Fibroblast of upper back skin (primary cell): ENCODE measurements at regions not wholly inside any gene's neighbourhood (a gene's known extent, or its start where the extent isn't known, plus 50 kb on each side); places are given as distances from the start of the nearest gene placed in this dataset.

ENCODE experiments used
- DNase-seq: peaks from one replicate; pipeline ENCODE4 v3.0.0-alpha.2; 2013

- DNase-seq = no peak
These were observed 58.4 kb downstream of the HMHB1 start for GRCh38 chr5:143870362-143870761.

DNA sequence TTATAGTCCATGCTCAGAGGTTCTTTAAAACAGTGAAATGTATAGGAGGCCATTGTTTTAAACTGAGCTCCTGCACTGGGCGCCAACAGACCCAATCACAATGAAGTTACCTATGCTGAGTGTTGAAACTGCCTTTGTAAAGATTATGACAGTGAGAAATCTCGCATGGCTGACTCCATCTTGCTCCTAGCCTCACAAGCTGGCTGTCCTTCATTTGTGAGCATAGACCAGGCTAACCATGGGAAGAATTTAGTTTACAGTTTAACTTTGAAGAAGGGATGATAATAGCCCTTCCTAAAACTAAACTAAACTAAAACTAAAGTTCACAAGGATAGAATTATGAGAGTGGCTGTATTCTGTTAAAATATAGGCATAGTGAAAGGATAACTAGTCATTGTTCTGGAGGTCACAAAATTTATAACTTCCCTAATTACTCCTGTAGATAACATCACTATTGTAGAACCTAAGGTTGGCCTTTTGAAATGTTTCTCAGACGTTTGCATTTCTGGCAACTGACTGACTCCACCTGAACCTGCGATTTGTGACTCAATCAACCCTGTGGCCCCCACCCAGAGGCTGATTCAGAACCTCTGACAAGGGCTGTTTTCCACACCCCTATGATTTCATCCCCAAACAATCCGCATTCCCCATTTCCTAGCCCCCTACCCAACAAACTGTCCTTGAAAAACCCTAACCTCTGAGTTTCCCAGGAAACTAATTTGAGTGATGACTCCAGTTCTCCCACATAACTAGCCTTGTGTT is 59.1 kb downstream of the HMHB1 start:
- peak; percentile 12 for DNase-seq

DNA sequence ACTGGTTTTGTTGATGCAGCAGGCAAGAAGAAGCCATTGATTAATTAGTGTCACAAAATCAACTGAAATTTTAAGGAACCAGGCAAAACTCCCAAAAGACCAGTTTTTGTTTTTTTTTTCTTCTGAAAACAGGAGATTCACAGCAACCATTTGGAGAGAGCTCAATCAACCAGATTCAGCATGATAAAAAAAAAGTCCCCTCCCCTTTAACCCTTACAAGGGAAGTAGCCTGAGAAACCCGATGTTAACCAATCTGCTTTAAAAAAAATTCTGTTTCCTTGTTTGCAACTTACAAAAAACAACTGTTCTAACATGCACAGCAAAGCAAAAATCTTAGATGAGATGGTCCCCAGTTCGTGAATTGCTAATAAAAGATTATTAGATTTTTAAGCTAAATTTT is 59.7 kb downstream of the HMHB1 start:
- DNase-seq = no peak

DNA sequence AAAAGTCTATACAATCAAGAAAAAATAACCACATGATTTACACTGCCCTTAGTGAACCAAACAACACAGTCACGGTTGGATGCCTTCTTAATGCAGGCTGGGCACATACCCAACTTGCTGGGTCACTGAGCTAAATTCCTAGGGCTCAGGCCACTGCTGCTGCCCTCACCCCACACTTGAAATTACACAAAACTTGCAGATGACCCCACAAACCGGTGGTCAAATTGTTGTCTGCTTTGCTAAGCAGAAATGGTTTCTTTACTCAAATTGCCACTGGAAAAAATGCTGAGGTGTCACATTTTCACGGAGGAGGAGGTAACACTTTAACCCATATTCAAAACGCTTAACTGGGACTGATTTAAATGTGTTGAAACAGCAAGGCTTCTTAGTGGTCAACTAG is 62.4 kb downstream of the HMHB1 start:
- DNase-seq = peak; percentile 14

- no peak for DNase-seq
These were observed 65.2 kb downstream of the HMHB1 start for GRCh38 chr5:143877196-143877595.

DNA sequence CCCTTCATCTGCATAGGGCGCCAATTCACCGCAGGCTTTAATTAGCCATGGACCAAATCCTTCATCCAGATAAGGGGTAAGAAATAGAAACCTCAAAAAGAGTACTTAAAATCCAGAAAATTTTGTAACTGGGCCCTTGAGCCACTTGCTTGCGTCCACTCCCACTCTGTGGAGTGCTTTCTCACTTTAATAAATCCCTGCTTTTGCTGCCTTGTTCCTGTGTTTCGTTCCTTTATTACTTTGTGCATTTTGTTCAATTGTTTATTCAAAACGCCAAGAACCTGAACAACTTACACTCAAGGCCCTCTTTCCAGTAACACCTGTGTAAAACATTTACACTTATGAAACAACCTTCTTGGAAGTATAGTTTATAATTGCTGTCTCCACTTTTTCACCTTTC is 66.5 kb downstream of the HMHB1 start:
- DNase-seq = no peak

GRCh38 chr5:143879646-143880045 is 67.7 kb downstream of the HMHB1 start:
- no peak for DNase-seq

DNA sequence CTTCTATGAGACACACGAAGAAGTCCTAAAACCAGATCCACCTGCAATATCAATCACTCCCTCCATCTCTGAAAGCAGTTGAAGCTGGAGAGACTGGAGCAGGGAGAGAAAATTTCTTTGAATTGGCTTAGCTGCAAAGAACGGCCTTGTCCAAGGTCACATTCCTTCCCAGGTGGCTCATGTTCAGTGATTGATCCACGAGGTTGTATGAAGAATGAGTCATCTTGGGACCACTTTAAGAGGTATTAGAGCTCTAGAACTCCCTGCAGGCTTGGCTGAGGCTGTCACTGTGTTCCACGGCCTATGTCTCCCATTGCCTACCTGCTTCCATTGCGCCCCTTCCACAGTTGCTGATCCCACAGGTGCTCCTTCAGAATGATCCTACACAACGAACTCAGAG is 68.2 kb downstream of the HMHB1 start:
- DNase-seq = peak; percentile 36

GRCh38 chr5:143882520-143882919 is 70.6 kb downstream of the HMHB1 start:
- peak; percentile 84 for DNase-seq

DNA sequence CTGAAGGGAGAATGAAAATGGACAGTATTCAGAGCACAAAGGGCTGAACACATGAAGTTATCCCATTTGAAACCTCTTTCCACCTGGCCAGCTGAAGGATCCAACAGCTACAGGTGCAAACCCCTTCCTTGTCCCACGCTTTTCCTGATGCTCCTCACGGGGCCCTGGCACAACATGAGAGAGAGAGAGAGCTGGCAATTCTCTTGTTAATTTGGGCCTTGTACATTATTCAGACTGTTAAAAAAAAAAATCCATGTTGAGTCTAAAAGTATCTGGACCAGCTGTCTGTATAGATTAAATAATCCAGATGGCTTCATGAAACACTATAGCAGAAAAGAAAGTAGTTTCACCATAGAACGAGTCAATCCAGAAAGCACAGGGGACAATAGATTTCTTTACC is 74.1 kb downstream of the HMHB1 start:
- no peak for DNase-seq

DNA sequence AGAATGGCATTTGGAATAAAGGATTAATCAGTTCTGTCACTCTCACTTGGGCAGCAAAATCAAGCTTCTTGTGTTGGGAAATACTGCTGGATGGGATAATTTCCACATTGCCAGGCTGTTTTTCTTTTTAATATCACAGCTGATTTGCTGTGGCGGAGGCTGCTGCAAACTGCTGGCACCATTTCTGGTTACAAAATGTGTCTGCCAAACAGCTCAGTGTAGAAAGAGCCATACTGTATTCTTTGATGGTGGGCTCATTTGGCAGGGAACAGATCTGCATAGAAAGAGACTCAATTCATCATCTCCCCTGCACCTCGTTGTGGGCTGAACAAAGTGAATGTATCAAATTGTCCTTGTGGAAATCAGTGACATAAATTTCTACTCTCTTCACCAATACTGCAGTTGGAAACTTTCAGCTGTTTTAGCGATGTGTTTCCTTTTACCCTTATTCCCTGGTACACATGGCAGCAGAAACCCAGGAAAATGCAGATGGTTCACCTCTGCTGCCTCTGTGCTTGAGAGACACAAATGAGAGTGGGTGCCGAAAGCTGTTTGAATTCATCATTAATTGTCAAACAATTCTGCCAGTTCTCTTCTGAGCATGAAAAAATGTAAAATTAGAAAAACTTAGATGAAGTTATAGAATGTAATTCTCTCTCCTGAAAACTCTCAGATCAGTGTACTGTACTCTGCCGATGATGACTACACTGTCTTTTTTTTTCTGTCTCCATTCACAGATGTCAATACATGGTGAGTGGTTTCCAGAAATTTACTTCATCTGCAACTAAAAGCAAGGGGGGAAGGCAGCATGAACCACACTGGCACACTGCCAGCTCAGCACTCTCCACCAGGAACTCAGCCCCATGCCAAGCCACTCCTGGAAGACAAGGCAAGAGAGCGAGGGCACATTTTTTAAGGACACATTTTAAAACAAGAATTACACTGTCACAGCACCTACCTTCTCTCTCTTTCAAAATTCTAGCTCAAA is 75.0 kb downstream of the HMHB1 start:
- DNase-seq = peak; percentile 87

- peak; percentile 96 for DNase-seq
These were observed 76.1 kb downstream of the HMHB1 start for GRCh38 chr5:143887903-143888665.

GRCh38 chr5:143888912-143889311 is 77.0 kb downstream of the HMHB1 start:
- DNase-seq = no peak

- peak; percentile 88 for DNase-seq
These were observed 78.0 kb downstream of the HMHB1 start for GRCh38 chr5:143889986-143890385.

GRCh38 chr5:143890487-143890886 is 78.5 kb downstream of the HMHB1 start:
- no peak for DNase-seq

- DNase-seq = no peak
These were observed 80.3 kb downstream of the HMHB1 start for GRCh38 chr5:143892271-143892670.

GRCh38 chr5:143892908-143893307 is 80.9 kb downstream of the HMHB1 start:
- no peak for DNase-seq

GRCh38 chr5:143893638-143894037 is 81.7 kb downstream of the HMHB1 start:
- DNase-seq = no peak

DNA sequence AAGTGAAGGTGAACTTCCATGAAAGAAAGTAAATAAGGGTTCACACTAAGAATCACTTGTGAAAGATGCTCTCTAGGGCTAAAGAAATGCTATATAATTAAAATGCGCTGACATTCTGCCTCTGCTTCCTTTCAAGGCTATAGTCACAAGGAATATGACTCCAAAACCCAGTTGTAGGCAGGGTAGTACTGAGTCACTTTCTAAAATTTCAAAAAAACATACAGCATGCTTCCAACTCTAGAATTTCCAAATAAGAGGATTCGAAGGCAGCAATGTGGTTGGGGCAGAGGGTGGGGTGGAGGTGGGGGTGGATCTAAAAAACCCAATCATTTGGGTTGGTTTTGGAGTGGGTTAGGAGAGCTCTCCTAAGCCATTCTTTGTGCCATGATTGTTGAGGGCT is 84.6 kb downstream of the HMHB1 start:
- no peak for DNase-seq

- DNase-seq = peak; percentile 73
These were observed 85.0 kb downstream of the HMHB1 start for GRCh38 chr5:143896966-143897365.

- DNase-seq = no peak
These were observed 86.4 kb downstream of the HMHB1 start for GRCh38 chr5:143898381-143898780.

DNA sequence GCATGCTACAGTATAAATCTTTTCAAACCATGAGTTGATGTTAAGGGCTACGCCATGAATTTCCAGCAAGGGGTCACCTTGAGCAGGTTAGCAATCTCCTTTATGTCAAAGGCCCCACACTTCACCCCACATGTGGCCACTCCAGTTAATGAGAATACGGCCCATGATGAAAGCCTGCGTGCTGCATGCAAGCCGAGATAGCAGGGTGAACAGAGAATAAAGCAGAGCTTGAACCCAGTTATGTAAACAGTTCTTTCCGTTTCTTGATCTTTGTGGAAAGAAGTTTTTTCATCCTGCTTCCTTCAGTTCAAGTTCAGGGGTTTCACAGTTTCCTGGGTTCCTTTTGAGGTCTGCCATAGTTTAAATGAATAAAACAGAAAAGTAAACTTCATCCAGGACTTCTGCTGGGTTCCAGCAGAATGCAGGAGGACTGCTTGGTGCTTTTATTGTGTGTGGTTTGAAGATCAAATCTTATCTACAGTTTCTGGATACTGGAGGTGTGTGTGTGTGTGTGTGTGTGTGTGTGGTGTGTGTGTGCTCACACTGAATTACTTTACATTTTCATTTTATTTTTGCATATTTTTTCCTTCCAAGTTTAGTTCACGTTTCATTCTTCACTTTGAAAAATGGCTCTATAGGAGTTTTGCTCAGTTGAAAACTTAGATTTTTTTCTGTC is 87.1 kb downstream of the HMHB1 start:
- DNase-seq = no peak

DNA sequence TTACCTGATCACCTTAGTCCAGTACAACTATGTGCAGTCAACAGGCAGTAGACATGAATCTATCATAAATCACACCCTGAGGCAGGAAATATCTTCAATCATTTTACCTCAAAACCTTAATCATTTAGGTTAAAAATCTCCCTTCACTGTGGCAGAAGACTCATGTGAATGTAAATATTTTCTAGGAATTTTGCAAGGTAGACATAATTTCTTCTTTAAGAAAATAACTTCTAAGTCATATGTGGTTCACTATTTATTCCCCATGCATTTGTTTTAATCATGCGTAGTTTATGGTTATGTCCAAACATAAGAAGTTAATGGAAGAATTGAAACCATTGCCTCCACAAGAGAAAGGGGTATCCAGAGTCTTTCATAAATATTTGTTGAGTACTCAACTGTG is 97.0 kb downstream of the HMHB1 start:
- DNase-seq = no peak
